GM19035 (cell line): ENCODE measurements at regions not wholly inside any gene's neighbourhood (a gene's known extent, or its start where the extent isn't known, plus 50 kb on each side); places are given as distances from the start of the nearest gene placed in this dataset.

ENCODE experiments used
- ATAC-seq: cut with Tn5 transposase; IDR thresholded peaks from one replicate; pipeline ENCODE4 v1.9.1; 2021; ENCODE audit not compliant: unreplicated experiment

- no peak for ATAC-seq
Observed at GRCh38 chr6:2505624-2506023, 245.1 kb downstream of the MYLK4 start.

- ATAC-seq = no peak
Observed at GRCh38 chr6:2504495-2505064, 246.1 kb downstream of the MYLK4 start.

DNA sequence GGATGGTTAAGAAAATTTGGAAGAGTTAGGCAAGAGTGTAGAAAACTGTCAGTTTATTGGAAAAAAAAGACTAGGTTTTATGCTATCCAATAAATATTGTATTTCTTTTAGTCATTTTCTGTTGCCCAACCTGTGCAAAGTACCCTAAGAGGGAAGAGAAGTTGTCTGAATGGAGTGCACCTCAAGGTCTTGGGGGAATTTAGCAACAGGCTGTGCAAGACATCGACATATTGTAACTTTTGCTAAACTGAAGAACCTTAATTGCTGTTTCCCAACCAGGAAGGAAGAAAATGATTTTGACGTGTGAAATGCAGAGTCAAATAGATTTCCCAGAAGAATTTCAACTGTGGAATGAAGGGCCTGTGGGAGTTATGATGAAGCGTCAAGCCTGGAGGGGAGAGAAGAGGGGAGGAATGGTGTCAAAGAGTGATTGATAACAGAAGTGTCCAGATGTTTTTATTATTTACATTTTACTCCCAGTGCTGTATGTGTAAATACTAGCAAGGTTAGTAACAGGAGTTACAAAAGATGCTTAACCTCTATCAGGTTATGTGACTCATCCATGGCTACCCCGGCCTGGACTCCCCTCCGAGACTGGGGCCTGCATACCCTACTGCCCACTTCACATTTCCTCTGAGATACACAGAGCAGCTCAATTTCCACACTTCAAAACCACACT is 246.8 kb downstream of the MYLK4 start:
- no peak for ATAC-seq

- no peak for ATAC-seq
Observed at GRCh38 chr6:2502998-2503674, 247.6 kb downstream of the MYLK4 start.

GRCh38 chr6:2502096-2502997 is 248.4 kb downstream of the MYLK4 start:
- ATAC-seq = no peak

- ATAC-seq = no peak
Observed at GRCh38 chr6:2497922-2498623, 252.6 kb downstream of the MYLK4 start.

GRCh38 chr6:2496291-2496690 is 250.9 kb upstream of the GMDS start:
- no peak for ATAC-seq

DNA sequence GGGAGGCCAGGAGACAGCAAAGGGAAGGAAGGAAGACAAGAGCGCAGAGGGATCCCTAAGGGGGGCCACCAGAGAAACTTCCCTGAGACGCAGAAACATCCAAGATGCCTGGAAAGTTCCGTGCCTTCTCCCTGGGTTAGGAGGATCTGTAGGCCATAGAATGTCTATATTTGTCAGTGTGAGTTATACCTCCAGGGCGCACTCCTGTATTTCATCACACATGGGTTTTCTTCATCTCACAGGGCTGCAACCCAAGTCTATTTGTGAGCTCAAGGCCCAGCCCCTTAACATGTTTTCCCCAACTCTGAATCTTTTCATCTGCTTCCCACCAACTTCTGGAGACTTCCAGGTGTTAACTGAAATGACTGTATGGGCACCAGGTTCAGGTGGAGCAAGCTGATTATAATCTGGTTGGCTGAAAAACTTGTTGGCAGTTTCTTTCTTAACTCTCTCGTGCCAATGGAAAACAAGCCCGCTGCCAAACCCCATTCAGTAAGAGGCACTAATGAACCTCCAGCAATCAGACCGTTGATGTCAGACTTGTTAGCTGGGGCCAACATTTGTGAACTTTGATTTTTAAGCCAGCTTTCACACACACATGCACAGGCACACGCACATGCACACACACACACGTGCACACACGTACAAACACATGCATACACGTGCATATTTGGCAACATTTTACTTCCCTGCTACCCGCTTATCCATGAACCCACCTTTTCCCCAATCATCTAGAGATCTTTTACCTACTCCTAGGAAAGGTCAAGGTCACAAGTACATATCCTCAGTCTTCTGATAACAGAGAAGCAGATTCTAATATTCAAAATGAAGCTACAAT is 247.5 kb upstream of the GMDS start:
- ATAC-seq = no peak

- no peak for ATAC-seq
Observed at GRCh38 chr6:2491137-2491536, 245.7 kb upstream of the GMDS start.

GRCh38 chr6:2488578-2488977 is 243.2 kb upstream of the GMDS start:
- ATAC-seq = no peak

GRCh38 chr6:2485116-2485515 is 239.7 kb upstream of the GMDS start:
- no peak for ATAC-seq

DNA sequence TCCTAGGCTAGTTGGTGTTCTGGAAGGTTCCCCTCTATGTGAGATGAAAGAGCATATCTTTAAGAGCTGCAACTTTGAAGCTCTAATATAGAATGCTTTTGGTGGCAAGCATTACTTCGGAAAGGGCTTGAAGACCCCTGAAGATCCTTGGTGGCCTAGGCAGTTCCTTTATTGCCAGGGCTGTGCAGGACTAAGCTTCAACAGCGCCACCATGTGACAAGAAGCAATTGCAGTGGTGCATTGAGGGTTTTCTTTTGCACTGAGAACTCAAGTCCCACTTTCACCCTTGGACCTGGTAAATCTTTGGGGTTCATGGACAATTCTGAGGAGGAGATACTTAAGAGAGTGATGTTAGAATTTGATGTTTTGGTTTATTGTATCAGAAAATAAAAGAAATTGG is 237.4 kb upstream of the GMDS start:
- ATAC-seq = no peak

GRCh38 chr6:2481307-2481706 is 235.9 kb upstream of the GMDS start:
- ATAC-seq = no peak

- ATAC-seq = no peak
Observed at GRCh38 chr6:2480267-2480966, 235.0 kb upstream of the GMDS start.

GRCh38 chr6:2478200-2478599 is 232.8 kb upstream of the GMDS start:
- no peak for ATAC-seq

- ATAC-seq = no peak
Observed at GRCh38 chr6:2477666-2478065, 232.3 kb upstream of the GMDS start.

DNA sequence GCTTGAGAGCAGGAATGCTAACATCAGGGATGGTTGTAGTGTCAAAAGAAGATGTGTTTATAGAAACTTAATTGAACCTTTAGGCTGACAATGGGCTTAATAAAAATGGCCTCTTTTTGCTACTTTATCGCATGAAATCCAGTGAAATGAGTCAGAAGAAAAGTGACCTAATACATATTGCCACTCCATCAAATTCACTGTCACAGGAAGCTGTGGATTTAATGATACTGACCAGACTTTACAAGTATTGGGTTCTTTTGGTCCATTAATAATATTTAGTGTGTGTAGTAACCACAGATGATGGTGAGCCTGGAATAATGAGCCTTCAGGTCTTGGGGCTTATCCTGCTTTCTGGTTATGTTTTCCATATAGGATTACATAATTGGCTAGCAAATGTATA is 231.8 kb upstream of the GMDS start:
- ATAC-seq = no peak

DNA sequence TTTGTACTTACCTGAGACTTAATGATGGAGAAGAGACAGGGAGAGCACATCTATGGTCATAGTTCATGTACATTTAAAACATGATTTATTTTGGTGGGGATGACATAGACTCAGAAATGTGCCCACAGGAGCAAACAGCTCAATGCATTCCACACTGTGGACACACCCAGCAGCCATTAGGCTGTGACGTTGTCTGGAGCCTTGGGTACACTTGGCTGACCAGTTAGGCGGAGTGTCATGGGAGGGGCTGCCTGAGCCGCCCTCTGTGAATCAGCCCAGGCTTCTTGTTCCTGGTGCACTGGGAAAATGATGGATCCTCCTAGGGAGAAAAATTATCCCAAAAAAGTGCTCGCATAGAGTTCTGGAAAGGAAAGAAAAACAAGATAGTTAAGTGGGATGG is 231.0 kb upstream of the GMDS start:
- ATAC-seq = no peak

- no peak for ATAC-seq
Observed at GRCh38 chr6:2471472-2471871, 226.1 kb upstream of the GMDS start.
